Natural killer cell (primary cell): ENCODE measurements at regions not wholly inside any gene's neighbourhood (a gene's known extent, or its start where the extent isn't known, plus 50 kb on each side); places are given as distances from the start of the nearest gene placed in this dataset.
"Not testable (repeated sequence)": the region's sequence is repeated elsewhere in the genome, so short reads cannot be mapped to it uniquely, and the experiment has no call there.

Experiments used
- ATAC-seq, 3 donors: fragments of 150-1000 bp in 2 of 3; fragments of 200-7000 bp in 1 of 3; cut with Tn5 transposase; 1 replicate in 1 of 3; 2 replicates in 2 of 3; pipeline ENCODE4 v1.10.0; 2021; ENCODE audit warnings: mild to moderate bottlenecking in 2 of 3, moderate library complexity in 2 of 3
- DNase-seq, 2 donors: peaks; one replicate each; pipeline versions ENCODE4 v3.0.0 to v3.0.0-alpha.2; 2013 to 2021; ENCODE audit warnings: mixed read lengths in 1 of 2
- H3K27ac ChIP-seq: one replicate; pipeline ENCODE4 v1.5.1; 2013; ENCODE audit warnings: mild to moderate bottlenecking, low read length
- H3K27me3 ChIP-seq: one replicate; pipeline ENCODE4 v1.6.1; 2013; ENCODE audit warnings: low read length; ENCODE audit not compliant: control insufficient read depth, insufficient read depth
- H3K36me3 ChIP-seq: one replicate; pipeline ENCODE4 v1.6.1; 2013; ENCODE audit warnings: low read length; ENCODE audit not compliant: control insufficient read depth, insufficient read depth
- H3K4me1 ChIP-seq: one replicate; pipeline ENCODE4 v1.6.1; 2013; ENCODE audit warnings: low read length; ENCODE audit not compliant: control insufficient read depth, insufficient read depth
- H3K4me3 ChIP-seq: one replicate; pipeline ENCODE4 v1.5.1; 2013; ENCODE audit warnings: low read length
- H3K9me3 ChIP-seq: one replicate; pipeline ENCODE4 v1.6.1; 2013; ENCODE audit warnings: low read length; ENCODE audit not compliant: control insufficient read depth, insufficient read depth
- H3K27ac Mint-ChIP-seq, 2 donors: one replicate each; pipeline ENCODE4 v1.8.0; 2022; ENCODE audit warnings: mild to moderate bottlenecking in 2 of 2, mixed read lengths in 2 of 2, moderate library complexity in 1 of 2
- H3K27me3 Mint-ChIP-seq, 2 donors: one replicate each; pipeline ENCODE4 v1.8.0; 2022; ENCODE audit warnings: low read depth in 2 of 2, mixed read lengths in 2 of 2
- H3K36me3 Mint-ChIP-seq: one replicate; pipeline ENCODE4 v1.8.0; 2022; ENCODE audit warnings: mixed read lengths
- H3K4me1 Mint-ChIP-seq, 2 donors: one replicate each; pipeline ENCODE4 v1.8.0; 2022; ENCODE audit warnings: mixed read lengths in 2 of 2
- H3K4me3 Mint-ChIP-seq: one replicate; pipeline ENCODE4 v1.8.0; 2022; ENCODE audit warnings: mild to moderate bottlenecking, moderate library complexity, mixed read lengths
- H3K9me3 Mint-ChIP-seq, 2 donors: one replicate each; pipeline ENCODE4 v1.8.0; 2022; ENCODE audit warnings: mixed read lengths in 2 of 2
- CTCF ChIP-seq: fragments of 200-600 bp; IDR thresholded peaks from one replicate; pipeline ENCODE4 v1.8.0; 2022; ENCODE audit warnings: antibody characterized with exemption
- WGBS: methylation state at CpG from one replicate; pipeline ENCODE4 v1.1.7; 2013; ENCODE audit warnings: missing lambda C conversion rate; ENCODE audit not compliant: insufficient coverage; 5-methylcytosine and 5-hydroxymethylcytosine counted together
- intact Hi-C: fragments of 100-400 bp; cut with micrococcal nuclease; formaldehyde crosslinking; loops from one replicate; pipeline ENCODE4 v1.14.2; 2022

GRCh38 chr15:59817053-59817452, 127.9 kb upstream of the BNIP2 start:
- H3K4me3 Mint-ChIP-seq, result no peak overlapping the region
- no peaks in the 10 kb centered on the region for H3K4me1 Mint-ChIP-seq
- H3K36me3 ChIP-seq, result no peaks in the 10 kb centered on the region
- ATAC-seq (no peak), DNase-seq (no peak)
- no peak for TF ChIP-seq CTCF
- H3K9me3 ChIP-seq, result no peaks in the 10 kb centered on the region
- H3K27ac Mint-ChIP-seq, result no peak overlapping the region
- no peaks in the 10 kb centered on the region for H3K36me3 Mint-ChIP-seq
- no peak overlapping the region for H3K4me3 ChIP-seq
- WGBS, result no CpG with 5 or more reads among the region's 1 CpG
- H3K27me3 Mint-ChIP-seq, result peaks cover 19 to 76% of the 10 kb centered on the region in 2 donors
- no peak overlapping the region for H3K27ac ChIP-seq
- H3K4me1 ChIP-seq, result no peaks in the 10 kb centered on the region
- H3K9me3 Mint-ChIP-seq, result peaks cover 0 to 2% of the 10 kb centered on the region in 2 donors
- peaks cover 2% of the 10 kb centered on the region for H3K27me3 ChIP-seq
- intact Hi-C loops, result no loop called here

DNA sequence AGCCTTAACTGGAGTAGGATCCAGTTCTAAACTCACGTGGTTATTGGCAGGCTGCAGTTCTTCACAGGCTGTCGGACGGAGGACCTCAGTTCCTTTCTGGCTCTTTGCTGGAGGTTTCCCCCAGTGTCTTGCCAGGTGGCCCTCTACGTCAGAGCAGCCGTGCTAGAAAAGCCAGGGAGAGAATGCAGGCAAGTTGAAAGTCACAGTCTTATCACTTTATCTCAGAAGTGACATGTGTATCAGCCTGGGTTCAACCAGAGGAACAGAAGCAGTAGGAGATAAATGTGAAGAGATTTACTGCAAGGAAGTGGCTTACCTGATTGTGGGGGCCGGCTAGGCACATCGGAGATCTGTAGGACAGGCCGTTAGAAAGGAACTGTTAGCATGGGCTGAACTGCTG, 125.3 kb upstream of the BNIP2 start:
- H3K27ac Mint-ChIP-seq, result no peak overlapping the region
- Histone ChIP-seq H3K27ac (no peak overlapping the region), H3K9me3 (no peaks in the 10 kb centered on the region), H3K4me1 (no peaks in the 10 kb centered on the region), H3K4me3 (no peak overlapping the region), H3K27me3 (no peaks in the 10 kb centered on the region), H3K36me3 (no peaks in the 10 kb centered on the region)
- no peaks in the 10 kb centered on the region for H3K36me3 Mint-ChIP-seq
- peaks cover 12 to 63% of the 10 kb centered on the region in 2 donors for H3K27me3 Mint-ChIP-seq
- H3K9me3 Mint-ChIP-seq, result no peaks in the 10 kb centered on the region
- intact Hi-C loops, result no loop called here
- DNase-seq, result peak in 1 of 2 donors; percentile 77
- TF ChIP-seq CTCF, result no peak
- H3K4me1 Mint-ChIP-seq, result no peaks in the 10 kb centered on the region
- H3K4me3 Mint-ChIP-seq, result no peak overlapping the region
- WGBS, result 33% methylated on average over 8 of the region's 8 CpGs
- ATAC-seq, result peak in 2 of 3 donors; percentile 37 to 42

DNA sequence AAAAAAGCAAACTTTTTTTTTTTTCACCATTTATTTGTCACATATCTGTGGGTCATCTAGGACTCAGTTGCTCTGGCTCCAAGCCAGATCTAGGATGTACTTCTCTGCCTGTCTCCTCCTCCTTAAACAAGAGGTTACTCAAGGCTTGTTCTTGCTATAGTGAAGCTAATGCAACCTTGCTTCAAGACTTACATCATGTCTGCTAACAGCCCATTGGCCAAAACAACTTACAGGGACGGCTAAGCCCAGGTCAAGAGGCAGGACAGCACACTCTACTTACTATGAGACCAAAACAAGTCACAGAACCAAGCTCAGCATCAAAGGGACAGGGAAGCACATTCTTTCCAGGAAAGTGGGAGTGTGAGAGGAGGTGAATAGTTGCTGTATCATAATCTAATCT, 123.8 kb upstream of the BNIP2 start:
- 71% methylated on average over 1 of the region's 1 CpG for WGBS
- H3K36me3 Mint-ChIP-seq, result no peaks in the 10 kb centered on the region
- intact Hi-C loops, result no loop called here
- H3K9me3 Mint-ChIP-seq, result no peaks in the 10 kb centered on the region
- no peaks in the 10 kb centered on the region for H3K36me3 ChIP-seq
- no peak for ATAC-seq
- no peak for TF ChIP-seq CTCF
- H3K4me3 Mint-ChIP-seq, result no peak overlapping the region
- no peak overlapping the region for H3K27ac ChIP-seq
- no peaks in the 10 kb centered on the region for H3K27me3 ChIP-seq
- H3K27me3 Mint-ChIP-seq, result peaks cover 12 to 48% of the 10 kb centered on the region in 2 donors
- no peaks in the 10 kb centered on the region for H3K9me3 ChIP-seq
- no peaks in the 10 kb centered on the region for H3K4me1 Mint-ChIP-seq
- H3K27ac Mint-ChIP-seq, result no peak overlapping the region
- no peaks in the 10 kb centered on the region for H3K4me1 ChIP-seq
- H3K4me3 ChIP-seq, result no peak overlapping the region
- no peak for DNase-seq

DNA sequence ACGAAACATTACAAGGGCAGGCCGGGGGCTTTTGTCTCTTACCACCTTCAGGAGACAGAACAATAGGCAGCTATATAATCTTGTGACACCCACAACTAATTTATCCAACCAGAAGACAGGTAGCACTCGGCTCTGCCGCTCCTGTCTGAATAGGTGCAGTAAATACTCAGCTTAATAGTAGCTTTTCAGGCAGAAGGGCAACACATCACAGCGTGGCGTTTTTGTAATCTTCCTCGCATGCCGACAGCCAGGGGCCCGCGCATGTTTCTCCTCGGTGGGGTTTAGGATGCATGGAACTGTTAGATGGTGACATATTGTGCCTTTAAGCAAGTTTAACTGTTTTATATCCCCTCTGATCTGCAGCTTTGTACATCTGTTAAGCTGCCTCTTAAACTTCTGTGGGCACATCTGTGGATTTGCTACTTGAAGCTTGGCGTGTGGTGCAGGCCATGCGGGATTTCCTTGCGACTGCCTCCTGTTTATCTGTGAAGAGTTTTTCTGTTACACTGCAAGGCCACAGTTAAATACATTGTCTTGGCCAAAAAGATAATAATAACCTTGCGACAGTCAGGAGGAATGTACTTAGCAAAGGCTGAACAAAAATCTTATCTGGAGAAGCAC, 123.2 kb upstream of the BNIP2 start:
- Histone ChIP-seq H3K4me3 (no peak overlapping the region), H3K4me1 (no peaks in the 10 kb centered on the region), H3K36me3 (no peaks in the 10 kb centered on the region), H3K27ac (no peak overlapping the region), H3K27me3 (no peaks in the 10 kb centered on the region), H3K9me3 (no peaks in the 10 kb centered on the region)
- Mint-ChIP-seq H3K4me1 (no peaks in the 10 kb centered on the region), H3K27me3 (peaks cover 12 to 45% of the 10 kb centered on the region in 2 donors), H3K36me3 (no peaks in the 10 kb centered on the region), H3K9me3 (no peaks in the 10 kb centered on the region), H3K27ac (no peak overlapping the region), H3K4me3 (no peak overlapping the region)
- DNase-seq (no peak), ATAC-seq (no peak)
- TF ChIP-seq CTCF, result no peak
- 90% methylated on average over 15 of the region's 15 CpGs for WGBS
- intact Hi-C loops, result no loop called here

- intact Hi-C loops, H3K27ac Mint-ChIP-seq, ATAC-seq, H3K4me3 ChIP-seq, H3K27me3 ChIP-seq, H3K4me1 ChIP-seq, H3K36me3 ChIP-seq, H3K27ac ChIP-seq, H3K9me3 ChIP-seq, H3K9me3 Mint-ChIP-seq, H3K36me3 Mint-ChIP-seq, H3K4me1 Mint-ChIP-seq: not testable (repeated sequence)
- 75% methylated on average over 18 of the region's 19 CpGs for WGBS
- Mint-ChIP-seq H3K27me3 (peaks cover 14 to 18% of the 10 kb centered on the region in 2 donors), H3K4me3 (peak overlapping the region; percentile 35)
- DNase-seq, result peak in 1 of 2 donors; percentile 90
These were observed 114.3 kb upstream of the BNIP2 start for GRCh38 chr15:59803293-59803966.
